ENCODE measurements at regions not wholly inside any gene's neighbourhood (a gene's known extent, or its start where the extent isn't known, plus 50 kb on each side); places are given as distances from the start of the nearest gene placed in this dataset.
A peak's percentile ranks its signal among the peaks of the same experiment; 100 is the strongest.

- no peak for DNase-seq
These were observed 207.1 kb upstream of the N4BP1 start for GRCh38 chr16:48817032-48817431.

- no peak for DNase-seq
These were observed 206.4 kb upstream of the N4BP1 start for GRCh38 chr16:48816393-48816792.

- DNase-seq = no peak
These were observed 205.0 kb upstream of the N4BP1 start for GRCh38 chr16:48814994-48815393.

GRCh38 chr16:48813485-48813884, 203.5 kb upstream of the N4BP1 start:
- no peak for DNase-seq

GRCh38 chr16:48812856-48813255, 202.9 kb upstream of the N4BP1 start:
- no peak for DNase-seq

- DNase-seq = no peak
These were observed 201.5 kb upstream of the N4BP1 start for GRCh38 chr16:48811478-48811877.

- DNase-seq = no peak
These were observed 200.9 kb upstream of the N4BP1 start for GRCh38 chr16:48810803-48811453.

GRCh38 chr16:48810436-48810802, 200.4 kb upstream of the N4BP1 start:
- DNase-seq = no peak

GRCh38 chr16:48790151-48790550, 180.2 kb upstream of the N4BP1 start:
- DNase-seq = no peak

- DNase-seq = no peak
These were observed 178.5 kb upstream of the N4BP1 start for GRCh38 chr16:48788475-48788874.

GRCh38 chr16:48745541-48745940, 135.6 kb upstream of the N4BP1 start:
- DNase-seq = no peak

GRCh38 chr16:48740964-48741363, 131.0 kb upstream of the N4BP1 start:
- no peak for DNase-seq

- no peak for DNase-seq
These were observed 124.2 kb upstream of the N4BP1 start for GRCh38 chr16:48734220-48734619.

GRCh38 chr16:48704710-48705109, 94.7 kb upstream of the N4BP1 start:
- no peak for DNase-seq

GRCh38 chr16:48687421-48688038, 77.5 kb upstream of the N4BP1 start:
- peak; percentile 67 to 78 (median 73) for DNase-seq

GRCh38 chr16:48684148-48684547, 74.2 kb upstream of the N4BP1 start:
- DNase-seq = no peak

GRCh38 chr16:48682971-48683370, 73.0 kb upstream of the N4BP1 start:
- no peak for DNase-seq

GRCh38 chr16:48681520-48681919, 71.5 kb upstream of the N4BP1 start:
- peak in 1 of 3 donors; percentile 1 for DNase-seq

- DNase-seq = no peak
These were observed 70.9 kb upstream of the N4BP1 start for GRCh38 chr16:48680881-48681280.

- peak in 1 of 3 donors; percentile 16 for DNase-seq
These were observed 66.9 kb upstream of the N4BP1 start for GRCh38 chr16:48676836-48677235.

GRCh38 chr16:48668184-48668583, 58.2 kb upstream of the N4BP1 start:
- DNase-seq = peak in 2 of 3 donors; percentile 1 to 25

- no peak for DNase-seq
These were observed 50.0 kb upstream of the N4BP1 start for GRCh38 chr16:48659940-48660339.

Measured in suppressor macrophage treated with lipopolysaccharide for 1 hour (primary cell).